NCI-H2081 (cell line): ENCODE measurements at regions not wholly inside any gene's neighbourhood (a gene's known extent, or its start where the extent isn't known, plus 50 kb on each side); places are given as distances from the start of the nearest gene placed in this dataset.
"Not testable (repeated sequence)": the region's sequence is repeated elsewhere in the genome, so short reads cannot be mapped to it uniquely, and the experiment has no call there.

Experiments
- DNase-seq, 2 experiments: peaks; one replicate each; lab custom pipeline; 2025; lab: John Stamatoyannopoulos, UW

DNA sequence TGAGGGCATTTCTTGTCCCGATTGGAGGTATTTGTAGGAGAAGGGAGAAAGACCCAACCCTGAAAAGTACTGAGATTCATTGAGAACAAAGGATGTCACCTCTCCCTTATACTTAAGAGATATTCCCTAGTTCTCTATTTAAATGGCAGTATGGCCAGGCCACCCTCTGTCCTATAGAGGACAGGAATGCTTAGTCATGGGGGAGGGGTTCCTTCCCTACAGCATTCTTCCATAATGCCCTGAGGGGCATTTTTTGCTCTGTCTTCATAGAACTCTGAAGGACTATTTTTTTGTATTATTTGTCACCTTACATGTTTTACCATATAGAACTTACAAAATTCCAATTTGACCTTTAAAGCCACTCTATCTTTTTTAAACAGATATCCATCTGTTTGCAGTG is 176.3 kb downstream of the TMEM161B start:
- DNase-seq = no peak

DNA sequence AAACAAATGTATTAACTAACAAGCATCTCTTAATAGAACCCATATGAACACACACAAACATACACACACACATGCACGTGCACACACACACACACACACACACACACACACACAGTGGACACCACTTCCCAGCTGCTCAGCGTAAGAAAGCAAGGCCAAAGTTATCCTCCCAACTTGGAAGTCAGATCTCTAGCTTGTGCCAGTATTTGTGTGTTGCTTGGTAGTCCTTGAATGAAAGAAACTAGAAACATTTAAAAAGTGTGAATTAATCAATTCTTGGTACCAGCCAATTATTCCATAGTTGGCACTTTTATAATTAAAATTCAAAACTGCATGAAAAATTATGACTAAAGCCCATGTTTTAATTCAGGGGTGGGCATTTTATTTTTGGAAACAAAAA is 178.1 kb downstream of the TMEM161B start:
- DNase-seq = no peak

- no peak for DNase-seq
These were observed 178.8 kb downstream of the TMEM161B start for GRCh38 chr5:88089719-88090390.

DNA sequence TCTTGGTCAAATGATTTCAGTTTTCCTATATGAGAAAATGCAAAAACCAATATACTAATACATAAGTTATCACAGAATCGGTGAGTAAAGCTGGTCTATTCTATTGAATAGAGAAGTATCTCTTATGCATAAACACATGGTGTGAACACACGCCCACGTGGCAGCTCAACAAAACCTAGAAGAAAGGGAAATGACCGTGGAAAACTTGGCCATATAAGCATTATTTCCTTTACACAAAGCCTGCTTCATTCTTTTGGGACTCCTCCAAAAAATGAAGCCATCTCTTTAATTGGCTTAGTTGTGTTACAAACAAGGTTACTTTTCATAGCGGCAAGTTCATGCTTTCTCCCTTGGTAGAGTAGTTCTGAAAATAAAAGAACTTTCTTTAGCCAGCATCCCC is 183.2 kb downstream of the TMEM161B start:
- DNase-seq = no peak

GRCh38 chr5:88081877-88082276 is 186.8 kb downstream of the TMEM161B start:
- DNase-seq = no peak

DNA sequence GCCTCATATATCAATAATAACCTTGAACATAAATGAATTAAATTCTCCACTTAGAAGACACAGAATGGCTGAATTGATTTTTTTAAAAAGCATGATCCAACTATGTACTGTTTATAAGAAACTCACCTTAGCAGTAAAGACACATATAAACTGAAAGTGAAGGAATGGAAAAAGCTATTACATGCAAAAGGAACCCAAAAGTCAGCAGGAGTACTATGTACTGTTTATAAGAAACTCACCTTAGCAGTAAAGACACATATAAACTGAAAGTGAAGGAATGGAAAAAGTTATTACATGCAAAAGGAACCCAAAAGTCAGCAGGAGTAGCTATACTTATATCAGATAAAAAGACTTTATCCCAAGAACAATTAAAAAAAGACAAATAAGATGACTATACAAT is 204.8 kb downstream of the TMEM161B start:
- no peak for DNase-seq

GRCh38 chr5:88060194-88060593 is 208.5 kb downstream of the TMEM161B start:
- DNase-seq = no peak

- no peak for DNase-seq
These were observed 210.0 kb downstream of the TMEM161B start for GRCh38 chr5:88058625-88059024.

GRCh38 chr5:88052468-88052867 is 216.2 kb downstream of the TMEM161B start:
- not testable (repeated sequence) for DNase-seq

- DNase-seq = no peak
These were observed 217.5 kb downstream of the TMEM161B start for GRCh38 chr5:88051148-88051547.

- DNase-seq = no peak
These were observed 218.9 kb downstream of the TMEM161B start for GRCh38 chr5:88049737-88050136.

DNA sequence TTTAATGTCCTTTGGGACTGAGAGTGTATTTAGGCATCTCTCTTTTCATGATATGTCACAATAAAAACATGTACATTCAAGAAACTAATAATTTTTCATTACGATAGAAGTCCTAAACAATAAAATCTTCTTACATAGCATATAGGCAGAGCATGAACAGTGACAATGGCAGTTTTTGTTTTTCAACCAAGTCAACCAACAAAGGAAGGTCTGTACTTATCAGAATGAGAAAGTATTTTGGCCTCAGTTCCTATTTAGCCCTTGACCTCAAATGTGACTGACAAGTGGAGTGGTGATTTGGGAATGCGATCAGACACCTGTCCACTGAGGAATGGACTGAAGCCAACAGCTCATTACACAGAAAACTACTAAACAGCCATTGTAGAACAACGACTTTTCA is 219.5 kb downstream of the TMEM161B start:
- DNase-seq = no peak

GRCh38 chr5:88045931-88046461 is 222.6 kb downstream of the TMEM161B start:
- peak; percentile 25 to 57 for DNase-seq

- no peak for DNase-seq
These were observed 223.5 kb downstream of the TMEM161B start for GRCh38 chr5:88045165-88045564.

- no peak for DNase-seq
These were observed 234.1 kb downstream of the TMEM161B start for GRCh38 chr5:88034520-88034919.

- no peak for DNase-seq
These were observed 235.5 kb downstream of the TMEM161B start for GRCh38 chr5:88033191-88033590.

DNA sequence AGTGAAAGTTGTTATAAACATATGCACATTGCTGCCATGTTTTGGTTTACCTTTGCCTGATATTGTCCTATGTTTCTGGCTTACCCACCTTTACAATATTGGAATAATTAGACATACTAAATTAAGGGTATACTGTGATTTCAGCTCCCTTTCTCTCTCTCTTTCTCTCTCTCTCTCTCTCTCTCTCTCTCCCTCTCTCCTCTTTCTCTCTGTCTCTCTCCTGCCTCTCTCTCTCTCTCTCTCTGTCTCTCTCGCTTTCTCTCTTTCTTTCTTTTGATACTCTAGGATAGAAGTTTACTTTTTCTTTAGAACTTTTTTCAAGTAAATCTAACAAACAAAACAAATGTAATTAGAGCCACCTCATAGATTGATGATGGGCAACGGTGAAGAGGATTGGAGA is 239.6 kb downstream of the TMEM161B start:
- no peak for DNase-seq

- no peak for DNase-seq
These were observed 247.5 kb downstream of the TMEM161B start for GRCh38 chr5:88021141-88021540.

GRCh38 chr5:88014984-88015383 is 253.7 kb downstream of the TMEM161B start:
- DNase-seq = not testable (repeated sequence)

GRCh38 chr5:88000877-88001276 is 267.8 kb downstream of the TMEM161B start:
- no peak for DNase-seq

DNA sequence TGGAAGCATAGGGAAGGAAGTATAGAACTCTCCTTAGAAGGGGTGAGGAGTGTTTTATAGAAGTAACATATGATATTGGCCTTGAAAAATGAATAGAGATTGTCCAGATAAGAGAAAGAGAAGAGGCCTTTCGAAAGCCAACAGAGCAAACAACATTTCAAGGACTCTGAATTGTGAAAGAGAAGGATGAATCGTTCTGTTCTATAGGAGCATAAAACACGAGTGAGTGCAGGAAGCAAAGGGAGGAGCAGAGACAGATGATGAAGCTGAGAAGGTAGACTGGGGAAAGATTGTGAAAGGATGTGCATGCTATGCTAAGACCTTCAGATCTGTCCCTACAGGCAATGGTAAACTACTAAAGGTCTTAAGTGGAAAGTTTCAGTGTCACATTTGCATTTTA is 271.0 kb downstream of the TMEM161B start:
- DNase-seq = no peak

DNA sequence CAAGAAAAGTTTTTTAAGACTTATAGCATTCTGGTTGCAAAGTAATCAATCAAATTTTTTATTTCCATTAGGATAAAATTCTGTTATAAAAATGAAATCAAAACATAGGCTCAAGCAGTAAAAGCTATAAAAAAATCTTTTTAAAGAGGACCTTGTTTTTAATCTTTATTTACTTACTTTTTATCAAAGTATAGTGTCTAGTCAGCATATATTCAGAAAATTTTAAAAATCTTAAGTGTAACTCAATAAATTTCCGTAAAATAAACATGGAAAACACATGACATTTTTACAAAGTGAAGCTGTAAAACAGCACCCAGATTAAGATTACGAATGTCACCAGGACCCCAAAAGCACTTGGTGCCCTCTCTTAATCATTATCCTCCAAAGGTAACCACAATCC is 302.4 kb downstream of the TMEM161B start:
- DNase-seq = no peak

GRCh38 chr5:87954121-87954520 is 314.5 kb downstream of the TMEM161B start:
- DNase-seq = no peak

GRCh38 chr5:87951661-87952060 is 317.0 kb downstream of the TMEM161B start:
- DNase-seq = no peak
